Skeletal muscle tissue (tissue), 3 donors: ENCODE measurements at regions not wholly inside any gene's neighbourhood (a gene's known extent, or its start where the extent isn't known, plus 50 kb on each side); places are given as distances from the start of the nearest gene placed in this dataset.
"Not testable (repeated sequence)": the region's sequence is repeated elsewhere in the genome, so short reads cannot be mapped to it uniquely, and the experiment has no call there.

ENCODE experiments used
- H3K27ac ChIP-seq: one replicate; pipeline ENCODE4 v1.7.0; 2013; ENCODE audit warnings: mild to moderate bottlenecking, low read depth, low read length, inconsistent platforms
- H3K27me3 ChIP-seq, 3 donors: one replicate each; pipeline ENCODE4 v1.7.0; 2013; ENCODE audit warnings: low read length in 3 of 3; ENCODE audit not compliant: control insufficient read depth in 3 of 3, insufficient read depth in 3 of 3
- H3K36me3 ChIP-seq, 3 donors: one replicate each; pipeline ENCODE4 v1.7.0; 2013; ENCODE audit warnings: low read length in 3 of 3; ENCODE audit not compliant: control insufficient read depth in 3 of 3, insufficient read depth in 3 of 3
- H3K4me1 ChIP-seq, 3 donors: one replicate each; pipeline ENCODE4 v1.7.0; 2013; ENCODE audit warnings: low read length in 3 of 3, mild to moderate bottlenecking in 3 of 3; ENCODE audit not compliant: control insufficient read depth in 3 of 3, insufficient read depth in 3 of 3
- H3K4me3 ChIP-seq, 3 donors: one replicate each; pipeline ENCODE4 v1.7.0; 2013; ENCODE audit warnings: low read length in 3 of 3
- H3K9ac ChIP-seq, 3 donors: one replicate each; pipeline ENCODE4 v1.7.0; 2013; ENCODE audit warnings: low read length in 3 of 3, mild to moderate bottlenecking in 3 of 3, moderate library complexity in 2 of 3, low read depth in 1 of 3
- H3K9me3 ChIP-seq, 3 donors: one replicate each; pipeline ENCODE4 v1.7.0; 2013; ENCODE audit warnings: low read length in 3 of 3; ENCODE audit not compliant: control insufficient read depth in 3 of 3
- donor health status: Osteomylitis.

- H3K9ac ChIP-seq, H3K4me3 ChIP-seq, H3K4me1 ChIP-seq, H3K36me3 ChIP-seq, H3K27ac ChIP-seq, H3K9me3 ChIP-seq, H3K27me3 ChIP-seq: not testable (repeated sequence)
Measured at GRCh38 chr10:53338199-53338598, 565.6 kb upstream of the MBL2 start.

DNA sequence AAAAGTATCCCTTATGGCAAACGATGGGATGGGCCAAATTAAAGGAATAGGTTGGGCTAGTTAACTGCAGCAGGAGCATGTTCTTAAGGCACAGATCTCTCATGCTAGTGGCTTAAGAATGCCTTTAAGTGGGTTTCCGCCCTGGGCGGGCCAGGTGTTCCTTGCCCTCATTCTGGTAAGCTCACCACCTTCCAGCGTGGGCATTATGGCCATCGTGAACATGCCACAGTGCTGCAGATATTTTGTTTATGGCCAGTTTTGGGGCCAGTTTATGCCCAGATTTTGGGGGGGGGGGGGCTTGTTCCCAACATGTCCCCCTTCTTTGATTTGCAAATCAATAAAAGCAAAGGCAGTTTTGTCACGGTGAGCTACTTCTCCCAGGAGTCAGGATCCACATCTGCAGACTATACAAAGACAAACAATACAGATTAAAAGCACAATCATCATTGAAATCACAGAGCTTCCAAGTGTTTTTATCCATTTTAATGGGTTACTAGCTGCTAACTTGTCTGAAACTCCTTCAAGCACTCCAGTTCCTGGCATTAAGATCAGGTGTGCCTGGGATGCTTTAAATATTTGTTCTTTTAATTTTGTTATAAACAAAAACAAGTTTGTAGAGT lies 563.3 kb upstream of the MBL2 start:
- not testable (repeated sequence) for H3K27me3 ChIP-seq, H3K4me3 ChIP-seq, H3K36me3 ChIP-seq, H3K9me3 ChIP-seq, H3K27ac ChIP-seq, H3K9ac ChIP-seq, H3K4me1 ChIP-seq

DNA sequence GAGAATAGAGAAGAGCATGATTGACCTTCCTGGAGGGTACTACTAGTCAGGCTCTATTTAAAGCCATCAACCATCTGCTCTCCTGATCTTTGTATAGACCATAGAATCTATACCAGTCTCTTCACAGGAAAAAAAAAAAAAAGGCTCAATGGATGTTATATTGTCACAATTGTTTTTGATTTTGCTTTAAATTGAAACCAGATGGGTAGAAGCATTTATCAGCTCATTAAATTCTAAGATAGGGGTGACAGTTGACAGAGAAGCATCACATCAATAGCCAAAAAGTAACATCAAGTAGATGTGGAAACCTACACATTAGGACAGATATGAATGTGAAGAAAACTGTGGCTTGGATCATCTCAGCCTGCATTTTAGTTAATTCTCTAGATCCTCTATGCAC lies 558.9 kb upstream of the MBL2 start:
- H3K27me3 ChIP-seq = no peaks in the 10 kb centered on the region
- H3K27ac ChIP-seq = no peak overlapping the region
- H3K9ac ChIP-seq = no peak overlapping the region
- no peaks in the 10 kb centered on the region for H3K36me3 ChIP-seq
- H3K9me3 ChIP-seq = no peaks in the 10 kb centered on the region
- no peak overlapping the region for H3K4me3 ChIP-seq
- H3K4me1 ChIP-seq = no peaks in the 10 kb centered on the region

- H3K9ac ChIP-seq, H3K27me3 ChIP-seq, H3K4me1 ChIP-seq, H3K27ac ChIP-seq, H3K36me3 ChIP-seq, H3K4me3 ChIP-seq, H3K9me3 ChIP-seq: not testable (repeated sequence)
Measured at GRCh38 chr10:53326401-53327305, 554.1 kb upstream of the MBL2 start.

DNA sequence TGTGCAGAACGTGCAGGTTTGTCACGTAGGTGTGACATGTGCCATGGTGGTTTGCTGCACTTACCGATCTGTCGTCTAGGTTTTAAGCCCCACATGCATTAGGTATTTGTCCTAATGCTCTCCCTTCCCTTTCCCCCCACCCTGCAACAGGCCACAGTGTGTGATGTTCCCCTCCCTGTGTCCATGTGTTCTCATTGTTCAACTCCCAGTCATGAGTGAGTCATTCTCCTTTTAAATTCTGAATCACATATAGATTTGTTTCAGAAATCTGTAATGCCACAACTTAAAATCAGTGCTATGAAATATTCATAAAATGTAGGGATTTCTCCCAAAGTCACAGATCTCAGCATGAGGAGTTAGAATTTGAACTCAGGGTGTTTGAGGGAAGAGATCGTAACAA lies 552.5 kb upstream of the MBL2 start:
- Histone ChIP-seq H3K4me1 (no peaks in the 10 kb centered on the region), H3K4me3 (no peak overlapping the region), H3K27me3 (no peaks in the 10 kb centered on the region), H3K27ac (no peak overlapping the region), H3K9ac (no peak overlapping the region), H3K9me3 (no peaks in the 10 kb centered on the region), H3K36me3 (no peaks in the 10 kb centered on the region)

GRCh38 chr10:53315709-53316108 lies 543.1 kb upstream of the MBL2 start:
- Histone ChIP-seq H3K36me3 (no peaks in the 10 kb centered on the region), H3K4me3 (no peak overlapping the region), H3K27me3 (no peaks in the 10 kb centered on the region), H3K27ac (no peak overlapping the region), H3K9me3 (no peaks in the 10 kb centered on the region), H3K9ac (no peak overlapping the region), H3K4me1 (no peaks in the 10 kb centered on the region)

DNA sequence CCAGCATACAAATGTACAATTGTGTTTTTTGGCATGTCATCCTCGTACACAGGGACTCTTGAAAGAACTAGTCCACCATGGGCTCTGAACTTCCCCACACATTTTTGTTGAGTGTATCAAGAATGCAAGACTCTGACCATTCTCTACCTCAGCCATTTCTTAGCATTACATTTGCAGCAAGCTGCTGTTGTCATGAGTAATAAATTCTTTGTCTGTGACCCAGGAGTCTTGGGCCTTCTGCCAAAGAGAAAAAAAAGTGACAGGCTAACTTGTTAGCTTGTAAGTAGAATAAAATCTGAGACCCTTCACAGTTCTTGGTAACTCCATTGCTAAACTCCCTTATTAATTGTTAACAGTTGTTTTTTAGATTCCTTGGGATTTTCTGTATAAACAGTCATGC lies 542.3 kb upstream of the MBL2 start:
- Histone ChIP-seq H3K4me1 (no peaks in the 10 kb centered on the region), H3K9me3 (no peaks in the 10 kb centered on the region), H3K36me3 (no peaks in the 10 kb centered on the region), H3K27me3 (no peaks in the 10 kb centered on the region), H3K27ac (no peak overlapping the region), H3K4me3 (no peak overlapping the region), H3K9ac (no peak overlapping the region)

- no peaks in the 10 kb centered on the region for H3K4me1 ChIP-seq
- no peak overlapping the region for H3K4me3 ChIP-seq
- no peaks in the 10 kb centered on the region for H3K36me3 ChIP-seq
- H3K9me3 ChIP-seq = no peaks in the 10 kb centered on the region
- no peak overlapping the region for H3K9ac ChIP-seq
- no peak overlapping the region for H3K27ac ChIP-seq
- H3K27me3 ChIP-seq = no peaks in the 10 kb centered on the region
Measured at GRCh38 chr10:53298443-53298842, 525.9 kb upstream of the MBL2 start.

DNA sequence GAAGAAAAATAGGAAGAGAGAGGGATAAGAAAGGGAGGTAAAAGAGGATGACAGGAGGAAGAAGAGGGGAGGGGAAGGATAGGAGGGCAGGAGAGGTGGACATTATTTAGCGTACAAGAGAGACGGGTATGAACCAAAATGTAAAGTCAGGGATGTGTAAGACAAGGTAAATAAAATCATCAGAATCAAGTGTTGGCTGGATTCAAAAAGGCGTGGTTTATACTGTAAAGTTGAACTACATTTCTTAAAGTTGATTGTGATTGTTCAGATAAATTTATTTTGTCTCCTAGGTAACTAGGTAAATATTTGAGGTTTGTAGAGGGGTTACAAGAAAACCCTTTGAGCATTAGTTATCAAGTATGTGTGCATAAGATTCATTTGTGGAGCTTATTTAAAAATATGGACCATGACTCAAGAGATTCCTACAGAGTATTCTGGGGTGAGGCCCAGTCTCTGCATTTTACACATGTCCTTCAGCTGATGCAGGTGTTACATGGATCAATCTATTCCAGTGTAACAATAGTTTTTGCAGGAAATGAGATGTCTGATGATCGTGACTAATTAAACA lies 512.1 kb upstream of the MBL2 start:
- Histone ChIP-seq H3K27me3 (no peaks in the 10 kb centered on the region), H3K9ac (no peak overlapping the region), H3K4me3 (no peak overlapping the region), H3K27ac (no peak overlapping the region), H3K9me3 (no peaks in the 10 kb centered on the region), H3K36me3 (no peaks in the 10 kb centered on the region), H3K4me1 (no peaks in the 10 kb centered on the region)

- no peaks in the 10 kb centered on the region for H3K36me3 ChIP-seq
- no peak overlapping the region for H3K4me3 ChIP-seq
- H3K4me1 ChIP-seq = no peaks in the 10 kb centered on the region
- no peak overlapping the region for H3K27ac ChIP-seq
- H3K9ac ChIP-seq = no peak overlapping the region
- H3K9me3 ChIP-seq = no peaks in the 10 kb centered on the region
- H3K27me3 ChIP-seq = no peaks in the 10 kb centered on the region
Measured at GRCh38 chr10:53276797-53277196, 504.2 kb upstream of the MBL2 start.
